ENCODE measurements at regions not wholly inside any gene's neighbourhood (a gene's known extent, or its start where the extent isn't known, plus 50 kb on each side); places are given as distances from the start of the nearest gene placed in this dataset.

DNA sequence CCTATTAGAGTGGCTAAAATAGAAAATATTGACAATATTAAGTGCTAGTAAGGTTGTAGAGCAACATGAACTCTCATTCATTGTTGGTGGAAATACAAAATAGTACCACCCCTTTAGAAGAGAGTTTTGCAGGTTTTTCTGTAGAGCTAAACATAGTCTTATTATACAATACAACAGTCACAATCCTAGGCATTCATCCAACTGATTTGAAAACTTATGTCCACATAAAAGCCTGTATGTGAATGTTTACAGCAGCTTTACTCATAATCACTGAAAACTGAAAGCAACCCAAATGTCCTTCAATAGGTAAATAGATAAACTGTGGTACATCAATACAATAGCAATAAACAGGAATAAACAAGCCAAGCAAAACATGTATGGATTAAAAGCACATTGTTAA, 127.2 kb upstream of the PRNP start:
- TF ChIP-seq, protein P1, sequence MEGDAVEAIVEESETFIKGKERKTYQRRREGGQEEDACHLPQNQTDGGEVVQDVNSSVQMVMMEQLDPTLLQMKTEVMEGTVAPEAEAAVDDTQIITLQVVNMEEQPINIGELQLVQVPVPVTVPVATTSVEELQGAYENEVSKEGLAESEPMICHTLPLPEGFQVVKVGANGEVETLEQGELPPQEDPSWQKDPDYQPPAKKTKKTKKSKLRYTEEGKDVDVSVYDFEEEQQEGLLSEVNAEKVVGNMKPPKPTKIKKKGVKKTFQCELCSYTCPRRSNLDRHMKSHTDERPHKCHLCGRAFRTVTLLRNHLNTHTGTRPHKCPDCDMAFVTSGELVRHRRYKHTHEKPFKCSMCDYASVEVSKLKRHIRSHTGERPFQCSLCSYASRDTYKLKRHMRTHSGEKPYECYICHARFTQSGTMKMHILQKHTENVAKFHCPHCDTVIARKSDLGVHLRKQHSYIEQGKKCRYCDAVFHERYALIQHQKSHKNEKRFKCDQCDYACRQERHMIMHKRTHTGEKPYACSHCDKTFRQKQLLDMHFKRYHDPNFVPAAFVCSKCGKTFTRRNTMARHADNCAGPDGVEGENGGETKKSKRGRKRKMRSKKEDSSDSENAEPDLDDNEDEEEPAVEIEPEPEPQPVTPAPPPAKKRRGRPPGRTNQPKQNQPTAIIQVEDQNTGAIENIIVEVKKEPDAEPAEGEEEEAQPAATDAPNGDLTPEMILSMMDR (conservative IDR thresholded peaks at IDR 0.05 in 1 of 2, IDR thresholded peaks at IDR 0.05 in 1 of 2; ENCODE audit: low read depth in 1 of 2, low read length in 2 of 2): no peak
- no peak for TF ChIP-seq EZH2 (IDR thresholded peaks at IDR 0.05; ENCODE audit: low read length, missing control alignments)

Measured in fibroblast of lung (primary cell).